IPS-18a (cell line): ENCODE measurements at regions not wholly inside any gene's neighbourhood (a gene's known extent, or its start where the extent isn't known, plus 50 kb on each side); places are given as distances from the start of the nearest gene placed in this dataset.

Experiments
- H3K27ac ChIP-seq: one replicate; pipeline ENCODE4 v1.5.1; 2013; ENCODE audit warnings: low read length
- H3K27me3 ChIP-seq: one replicate; pipeline ENCODE4 v1.6.1; 2013; ENCODE audit warnings: mild to moderate bottlenecking, low read length; ENCODE audit not compliant: control insufficient read depth, insufficient read depth
- H3K36me3 ChIP-seq: one replicate; pipeline ENCODE4 v1.6.1; 2013; ENCODE audit warnings: low read depth, low read length; ENCODE audit not compliant: control insufficient read depth
- H3K4me1 ChIP-seq: one replicate; pipeline ENCODE4 v1.6.1; 2013; ENCODE audit warnings: low read depth, low read length; ENCODE audit not compliant: control insufficient read depth
- H3K4me3 ChIP-seq: one replicate; pipeline ENCODE4 v1.5.1; 2013; ENCODE audit warnings: low read length
- H3K9ac ChIP-seq: one replicate; pipeline ENCODE4 v1.6.1; 2013; ENCODE audit warnings: mild to moderate bottlenecking, low read length, moderate library complexity
- H3K9me3 ChIP-seq: one replicate; pipeline ENCODE4 v1.6.1; 2013; ENCODE audit warnings: low read depth, low read length; ENCODE audit not compliant: control insufficient read depth

DNA sequence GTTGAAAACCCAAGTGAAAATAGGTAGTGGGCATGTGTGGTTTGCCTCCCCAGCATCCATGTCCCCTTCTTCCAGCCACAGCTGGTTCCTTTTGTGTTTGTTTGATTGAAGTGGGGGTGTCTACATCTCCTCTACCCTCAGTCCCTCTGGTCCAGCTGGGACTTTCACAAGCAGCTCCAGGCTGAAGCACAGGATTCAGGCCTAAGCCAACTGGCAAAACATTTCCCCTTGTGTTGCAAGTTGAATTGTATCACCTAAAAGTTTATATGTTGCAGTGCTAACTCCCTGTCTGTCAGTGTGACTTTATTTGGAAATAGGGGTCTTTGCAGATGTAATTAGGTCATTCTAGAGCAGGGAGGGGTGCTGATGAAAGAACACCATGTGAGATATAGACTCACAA is 205.9 kb upstream of the ASIC2 start:
- Histone ChIP-seq H3K36me3 (no peaks in the 10 kb centered on the region), H3K27me3 (no peaks in the 10 kb centered on the region), H3K9ac (no peak overlapping the region), H3K4me1 (no peaks in the 10 kb centered on the region), H3K4me3 (no peak overlapping the region), H3K9me3 (no peaks in the 10 kb centered on the region), H3K27ac (no peak overlapping the region)

DNA sequence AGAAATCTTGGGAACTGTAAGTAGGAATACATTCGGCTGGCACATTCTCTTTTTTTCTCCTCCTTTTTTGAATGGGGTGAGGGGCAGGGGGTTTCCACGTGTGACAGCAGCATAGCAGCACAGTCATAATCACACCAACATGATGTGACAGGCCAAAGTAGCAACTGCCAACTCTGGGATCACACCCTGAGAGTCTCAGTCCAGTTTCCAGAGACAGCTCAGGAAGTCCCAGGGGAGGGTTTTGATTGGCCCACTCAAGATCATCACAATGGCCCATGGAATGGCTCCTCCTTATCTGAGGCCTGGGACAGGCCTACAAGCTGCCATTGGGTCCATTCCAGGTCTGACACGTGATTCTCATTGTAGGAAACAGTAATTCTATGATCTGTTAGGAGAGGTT is 207.1 kb upstream of the ASIC2 start:
- no peak overlapping the region for H3K27ac ChIP-seq
- no peaks in the 10 kb centered on the region for H3K27me3 ChIP-seq
- H3K9ac ChIP-seq = no peak overlapping the region
- H3K9me3 ChIP-seq = no peaks in the 10 kb centered on the region
- H3K36me3 ChIP-seq = no peaks in the 10 kb centered on the region
- H3K4me3 ChIP-seq = no peak overlapping the region
- no peaks in the 10 kb centered on the region for H3K4me1 ChIP-seq

DNA sequence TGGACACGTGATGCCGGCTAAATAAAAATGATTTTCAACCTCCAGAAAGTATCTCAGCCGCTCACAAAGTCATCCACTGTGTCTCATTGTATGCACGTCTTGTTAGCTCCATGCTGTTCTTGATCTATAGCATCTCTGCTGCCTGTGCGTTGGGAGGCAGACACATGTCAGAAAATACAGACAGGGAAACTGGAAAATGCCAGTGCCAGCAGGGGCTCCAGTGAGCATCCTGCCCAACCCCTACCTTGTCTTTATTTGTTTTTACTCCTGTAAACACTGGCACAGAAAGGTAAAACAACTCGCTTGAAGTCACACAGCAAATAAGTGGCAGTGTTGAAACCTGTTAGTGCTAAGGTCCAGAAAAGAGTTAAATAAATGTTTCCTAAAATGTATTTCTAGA is 208.1 kb upstream of the ASIC2 start:
- Histone ChIP-seq H3K27me3 (no peaks in the 10 kb centered on the region), H3K9me3 (no peaks in the 10 kb centered on the region), H3K27ac (no peak overlapping the region), H3K36me3 (no peaks in the 10 kb centered on the region), H3K4me1 (no peaks in the 10 kb centered on the region), H3K9ac (no peak overlapping the region), H3K4me3 (no peak overlapping the region)

DNA sequence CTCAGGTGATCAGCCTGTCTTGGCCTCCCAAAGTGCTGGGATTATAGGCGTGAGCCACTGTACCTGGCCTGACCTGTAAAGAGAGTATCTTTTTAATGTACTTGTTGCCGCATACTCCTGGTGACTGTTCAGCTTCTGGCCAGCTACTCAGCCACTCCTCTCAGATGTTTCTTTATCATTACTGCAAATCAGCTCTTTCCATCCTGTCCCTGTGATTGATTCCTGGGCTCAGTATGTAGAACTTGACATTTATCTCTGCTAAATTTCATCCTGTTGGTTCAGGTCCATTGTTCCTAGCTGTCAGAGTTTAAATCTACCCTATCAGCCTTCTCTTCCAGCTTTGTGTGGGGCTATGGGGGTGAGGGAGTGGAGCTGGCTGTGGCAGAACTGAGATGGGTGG is 211.5 kb upstream of the ASIC2 start:
- Histone ChIP-seq H3K27me3 (no peaks in the 10 kb centered on the region), H3K36me3 (no peaks in the 10 kb centered on the region), H3K9me3 (no peaks in the 10 kb centered on the region), H3K4me1 (no peaks in the 10 kb centered on the region), H3K27ac (no peak overlapping the region), H3K4me3 (no peak overlapping the region), H3K9ac (no peak overlapping the region)

DNA sequence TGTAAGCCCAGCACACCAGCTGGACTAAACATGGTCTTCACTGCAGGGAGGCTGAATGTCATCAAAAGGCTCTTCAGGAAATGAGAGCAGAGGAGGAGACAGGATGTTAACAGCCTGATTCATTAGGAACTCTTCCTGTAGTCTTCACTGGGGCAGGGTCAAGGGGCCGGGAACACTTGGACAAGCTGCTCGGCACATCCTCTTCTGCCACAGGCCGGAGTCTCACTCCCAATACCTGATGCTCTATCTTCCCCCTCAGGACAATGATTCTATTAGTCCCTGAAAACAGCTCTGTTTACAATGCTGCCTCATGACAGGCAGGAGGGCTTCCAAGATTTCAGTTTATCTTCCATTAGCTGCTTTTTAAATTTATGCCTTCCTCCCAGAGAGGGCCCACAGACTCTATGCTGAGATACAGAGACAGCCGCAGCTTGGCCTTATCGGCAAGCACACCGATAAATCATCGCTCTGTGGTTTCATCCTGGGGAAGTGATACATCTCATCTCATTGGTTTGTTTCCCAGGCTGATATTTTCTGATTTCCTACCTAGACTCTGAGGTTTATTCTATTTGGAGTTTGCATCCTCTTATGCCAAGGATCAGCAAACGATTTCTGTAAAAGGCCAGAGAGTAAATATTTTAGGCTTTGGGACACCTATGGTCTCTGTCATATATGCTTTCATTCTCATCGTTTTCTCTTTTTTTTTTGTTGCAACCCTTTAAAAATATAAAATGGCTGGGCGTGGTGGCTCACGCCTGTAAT is 214.0 kb upstream of the ASIC2 start:
- H3K27ac ChIP-seq = no peak overlapping the region
- no peaks in the 10 kb centered on the region for H3K9me3 ChIP-seq

DNA sequence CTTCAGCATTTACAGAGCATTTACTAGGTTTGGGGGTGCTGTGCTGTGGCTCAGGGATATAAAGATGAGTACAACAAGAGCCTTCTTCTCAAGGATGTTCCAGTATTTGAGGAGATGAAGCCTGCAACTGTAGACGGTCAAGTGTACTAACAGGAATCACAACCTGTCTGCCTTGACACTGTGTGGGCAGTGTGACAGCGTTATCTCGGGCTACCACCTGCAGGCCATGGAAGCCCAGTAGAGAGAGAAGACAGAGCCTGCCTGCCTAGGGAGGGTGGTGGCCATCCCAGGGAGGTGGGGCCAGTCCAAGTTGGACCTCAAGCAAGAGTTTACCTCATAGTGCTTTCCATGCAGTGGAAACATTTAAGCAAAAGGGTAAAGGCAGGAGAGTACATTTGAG is 215.1 kb upstream of the ASIC2 start:
- Histone ChIP-seq H3K9ac (no peak overlapping the region), H3K4me1 (no peaks in the 10 kb centered on the region), H3K27ac (no peak overlapping the region), H3K36me3 (no peaks in the 10 kb centered on the region), H3K9me3 (no peaks in the 10 kb centered on the region), H3K27me3 (no peaks in the 10 kb centered on the region), H3K4me3 (no peak overlapping the region)

More for the DNA sequence above, 214.0 kb upstream of the ASIC2 start:
- H3K4me1 ChIP-seq = no peaks in the 10 kb centered on the region
- no peaks in the 10 kb centered on the region for H3K27me3 ChIP-seq
- H3K4me3 ChIP-seq = no peak overlapping the region
- no peaks in the 10 kb centered on the region for H3K36me3 ChIP-seq
- H3K9ac ChIP-seq = no peak overlapping the region

DNA sequence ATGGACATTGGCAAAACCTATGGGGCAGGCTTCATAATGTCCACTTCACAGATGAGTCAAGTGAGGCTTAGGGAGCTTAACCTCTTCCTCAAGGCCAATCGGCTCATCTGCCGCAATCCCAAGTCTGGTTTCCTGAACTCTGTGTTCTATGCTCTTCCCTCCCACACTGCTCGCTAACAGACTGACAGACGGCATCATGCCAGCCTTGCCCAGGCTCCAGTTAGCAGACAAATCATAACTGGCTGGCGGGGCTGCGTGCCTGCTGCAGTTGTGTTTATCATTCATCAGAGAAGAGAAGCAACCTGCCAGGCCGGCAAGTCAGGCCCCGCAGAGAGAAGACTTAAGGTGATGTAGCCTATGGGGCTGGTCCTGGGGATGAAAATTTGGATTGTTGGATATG is 216.2 kb upstream of the ASIC2 start:
- Histone ChIP-seq H3K36me3 (no peaks in the 10 kb centered on the region), H3K4me3 (no peak overlapping the region), H3K9ac (no peak overlapping the region), H3K9me3 (no peaks in the 10 kb centered on the region), H3K27me3 (no peaks in the 10 kb centered on the region), H3K4me1 (no peaks in the 10 kb centered on the region), H3K27ac (no peak overlapping the region)

DNA sequence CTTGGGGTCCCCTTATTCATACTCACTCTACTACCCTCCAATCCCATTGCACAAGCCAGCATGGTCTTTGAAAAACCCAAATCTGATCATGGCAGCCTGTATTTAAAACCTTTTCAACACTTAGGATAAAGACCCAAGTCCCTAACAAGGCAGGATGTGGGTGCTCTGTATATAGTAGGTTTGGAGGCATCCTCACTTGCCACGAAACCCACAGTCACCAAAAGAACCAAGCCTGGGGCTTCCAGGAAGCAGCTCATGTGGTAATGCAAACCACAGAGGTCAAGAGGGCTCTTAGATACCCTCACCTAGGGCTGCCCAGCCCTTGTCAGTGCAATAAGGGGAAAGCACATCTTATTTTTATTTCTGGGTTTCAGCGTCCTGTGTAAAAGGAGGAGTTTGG is 218.6 kb upstream of the ASIC2 start:
- H3K27me3 ChIP-seq = no peaks in the 10 kb centered on the region

DNA sequence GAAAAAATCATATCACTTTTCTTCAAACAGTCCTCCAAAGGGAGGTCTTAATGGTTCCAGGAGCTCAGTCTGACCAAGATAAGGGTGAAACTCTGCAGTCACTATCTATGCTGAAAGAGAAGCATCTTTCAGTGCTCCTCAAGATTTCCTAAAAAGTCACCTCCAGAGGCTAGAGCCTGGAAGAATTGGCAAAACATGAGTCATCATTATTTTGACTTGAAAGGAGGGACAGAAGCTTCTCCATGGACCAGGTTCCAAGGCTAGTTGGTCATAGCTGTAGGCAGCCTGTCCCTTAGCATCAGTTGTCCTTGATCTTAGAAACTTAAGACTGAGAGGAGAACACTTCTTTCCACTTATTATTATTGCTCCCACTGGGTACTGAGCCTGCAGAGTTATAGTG is 219.0 kb upstream of the ASIC2 start:
- H3K9ac ChIP-seq = no peak overlapping the region
- no peaks in the 10 kb centered on the region for H3K27me3 ChIP-seq

More for the DNA sequence above, 218.6 kb upstream of the ASIC2 start:
- Histone ChIP-seq H3K36me3 (no peaks in the 10 kb centered on the region), H3K4me1 (no peaks in the 10 kb centered on the region), H3K27ac (no peak overlapping the region), H3K9ac (no peak overlapping the region), H3K9me3 (no peaks in the 10 kb centered on the region), H3K4me3 (no peak overlapping the region)

DNA sequence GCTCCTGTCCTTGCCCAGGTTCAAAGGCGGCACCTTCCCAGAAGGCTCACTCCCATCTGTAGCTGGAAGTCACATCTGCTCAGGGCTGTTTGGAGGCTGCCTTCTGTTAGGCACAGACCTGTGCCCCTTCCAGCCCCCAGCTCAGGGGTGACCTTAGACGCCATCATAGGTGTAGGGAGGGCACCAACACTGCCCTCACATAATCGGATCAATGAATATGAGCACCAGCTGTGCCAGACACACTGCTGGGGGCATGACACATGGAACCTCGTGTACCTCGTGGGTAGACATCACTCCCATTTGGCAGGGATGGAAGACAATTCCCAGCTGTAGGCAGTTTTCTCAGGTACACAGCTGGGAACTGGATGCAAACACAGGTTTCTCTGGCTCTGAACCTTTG is 220.7 kb upstream of the ASIC2 start:
- H3K4me1 ChIP-seq = no peaks in the 10 kb centered on the region
- H3K4me3 ChIP-seq = no peak overlapping the region
- H3K36me3 ChIP-seq = no peaks in the 10 kb centered on the region
- no peaks in the 10 kb centered on the region for H3K9me3 ChIP-seq
- no peak overlapping the region for H3K9ac ChIP-seq
- no peaks in the 10 kb centered on the region for H3K27me3 ChIP-seq
- no peak overlapping the region for H3K27ac ChIP-seq

More for the DNA sequence above, 219.0 kb upstream of the ASIC2 start:
- Histone ChIP-seq H3K27ac (no peak overlapping the region), H3K36me3 (no peaks in the 10 kb centered on the region), H3K4me3 (no peak overlapping the region), H3K9me3 (no peaks in the 10 kb centered on the region), H3K4me1 (no peaks in the 10 kb centered on the region)

DNA sequence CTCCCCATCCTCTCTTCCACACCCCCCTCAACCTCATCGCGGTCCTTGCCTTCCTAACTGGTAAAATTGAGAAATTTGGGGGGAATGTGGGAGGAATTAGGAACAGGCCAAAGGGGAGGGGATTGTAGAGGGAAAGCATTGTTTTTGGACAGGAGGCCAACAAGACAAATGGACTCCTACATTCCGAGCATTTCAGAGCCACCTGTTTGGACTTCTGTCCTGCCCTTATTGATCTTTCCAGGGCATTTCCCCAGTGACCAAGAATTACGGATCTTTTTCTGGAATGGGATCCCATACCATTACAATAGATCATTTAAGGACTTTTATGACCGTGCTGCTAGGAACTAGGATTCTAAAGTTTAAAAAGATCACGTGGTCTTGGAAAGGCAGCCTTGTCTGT is 221.3 kb upstream of the ASIC2 start:
- Histone ChIP-seq H3K27ac (no peak overlapping the region), H3K27me3 (no peaks in the 10 kb centered on the region), H3K4me3 (no peak overlapping the region), H3K9ac (no peak overlapping the region), H3K36me3 (no peaks in the 10 kb centered on the region), H3K4me1 (no peaks in the 10 kb centered on the region), H3K9me3 (no peaks in the 10 kb centered on the region)

DNA sequence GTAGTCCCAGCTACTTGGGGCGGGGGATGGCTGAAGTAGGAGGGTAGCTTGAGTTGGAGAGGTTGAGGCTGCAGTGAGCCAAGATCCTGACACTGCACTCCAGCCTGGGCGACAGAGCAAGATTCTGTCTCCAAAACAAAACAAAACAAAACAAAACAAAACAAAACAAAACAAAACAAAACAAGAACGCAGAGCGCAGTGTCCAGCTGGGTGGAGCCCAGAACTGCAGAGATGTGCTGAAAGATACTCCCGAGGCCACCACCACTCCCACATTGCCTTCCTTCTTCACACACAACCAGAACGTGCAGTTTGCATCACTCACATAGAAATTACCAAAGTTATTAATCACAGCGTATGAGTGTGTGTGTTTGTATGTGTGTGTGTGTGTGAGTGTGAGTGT is 222.9 kb upstream of the ASIC2 start:
- Histone ChIP-seq H3K4me3 (no peak overlapping the region), H3K27me3 (no peaks in the 10 kb centered on the region), H3K4me1 (no peaks in the 10 kb centered on the region), H3K36me3 (no peaks in the 10 kb centered on the region), H3K9me3 (no peaks in the 10 kb centered on the region), H3K9ac (no peak overlapping the region), H3K27ac (no peak overlapping the region)
